HG03196 (cell line): ENCODE measurements at regions not wholly inside any gene's neighbourhood (a gene's known extent, or its start where the extent isn't known, plus 50 kb on each side); places are given as distances from the start of the nearest gene placed in this dataset.

Experiments used
- ATAC-seq: cut with Tn5 transposase; IDR thresholded peaks from one replicate; pipeline ENCODE4 v1.9.1; 2021; ENCODE audit not compliant: unreplicated experiment

GRCh38 chr6:102525336-102525735 is 1131.8 kb downstream of the GRIK2 start:
- no peak for ATAC-seq

- no peak for ATAC-seq
Observed at GRCh38 chr6:102520966-102521365, 1127.5 kb downstream of the GRIK2 start.

GRCh38 chr6:102517506-102517905 is 1124.0 kb downstream of the GRIK2 start:
- no peak for ATAC-seq

- peak; percentile 85 for ATAC-seq
Observed at GRCh38 chr6:102501615-102502014, 1108.1 kb downstream of the GRIK2 start.

- ATAC-seq: no peak
Observed at GRCh38 chr6:102494808-102495207, 1101.3 kb downstream of the GRIK2 start.

- no peak for ATAC-seq
Observed at GRCh38 chr6:102493485-102493884, 1100.0 kb downstream of the GRIK2 start.

- no peak for ATAC-seq
Observed at GRCh38 chr6:102488729-102489128, 1095.2 kb downstream of the GRIK2 start.

- no peak for ATAC-seq
Observed at GRCh38 chr6:102485480-102485879, 1092.0 kb downstream of the GRIK2 start.

- ATAC-seq: no peak
Observed at GRCh38 chr6:102474041-102474807, 1080.7 kb downstream of the GRIK2 start.

- ATAC-seq: no peak
Observed at GRCh38 chr6:102458990-102459389, 1065.5 kb downstream of the GRIK2 start.

- ATAC-seq: no peak
Observed at GRCh38 chr6:102438171-102438570, 1044.7 kb downstream of the GRIK2 start.

GRCh38 chr6:102417368-102417998 is 1024.0 kb downstream of the GRIK2 start:
- ATAC-seq: no peak

GRCh38 chr6:102415891-102416290 is 1022.4 kb downstream of the GRIK2 start:
- ATAC-seq: no peak

GRCh38 chr6:102411796-102412195 is 1018.3 kb downstream of the GRIK2 start:
- ATAC-seq: no peak

GRCh38 chr6:102407886-102408741 is 1014.6 kb downstream of the GRIK2 start:
- ATAC-seq: no peak

GRCh38 chr6:102405860-102406259 is 1012.4 kb downstream of the GRIK2 start:
- no peak for ATAC-seq

GRCh38 chr6:102402635-102403329 is 1009.3 kb downstream of the GRIK2 start:
- ATAC-seq: no peak

GRCh38 chr6:102398788-102399390 is 1005.4 kb downstream of the GRIK2 start:
- no peak for ATAC-seq

- no peak for ATAC-seq
Observed at GRCh38 chr6:102390541-102390940, 997.0 kb downstream of the GRIK2 start.

- ATAC-seq: no peak
Observed at GRCh38 chr6:102389994-102390393, 996.5 kb downstream of the GRIK2 start.
